K562 (cell line): ENCODE measurements at regions not wholly inside any gene's neighbourhood (a gene's known extent, or its start where the extent isn't known, plus 50 kb on each side); places are given as distances from the start of the nearest gene placed in this dataset.
"Not testable (repeated sequence)": the region's sequence is repeated elsewhere in the genome, so short reads cannot be mapped to it uniquely, and the experiment has no call there.

Experiments
- ATAC-seq: fragments of 200-7000 bp; cut with Tn5 transposase; 3 replicates; pipeline ENCODE4 v1.9.1; 2020; ENCODE audit warnings: moderate library complexity
- BruUV-seq: library from RNA; stranded (reverse); fragments of 400-500 nt; replicated peaks from 2 replicates; lab custom pipeline; 2021; lab: Mats Ljungman, UMichigan
- CTCF ChIA-PET: fragments of 300-600 bp; formaldehyde crosslinking; extraction: SDS; loops from one replicate; lab custom pipeline; 2021; ENCODE audit warnings: low intra/inter-chr PET ratio; lab: Yijun Ruan, JAX
- POLR2A ChIA-PET: fragments of 300-600, 350-650 bp; sonication (Branson Sonifier 250); formaldehyde crosslinking; extraction: SDS; loops from one replicate; lab custom pipeline; 2021; ENCODE audit warnings: antibody characterized with exemption, inconsistent platforms; lab: Yijun Ruan, JAX
- DNase-seq, 4 experiments: peaks; one replicate each; pipeline versions ENCODE4 v3.0.0 to v3.0.0-alpha.2; 2011 to 2018; ENCODE audit warnings: low spot score in 3 of 4, mixed read lengths in 3 of 4; ENCODE audit errors: extremely low read depth in 1 of 4
- FAIRE-seq: peaks from 2 replicates; lab custom pipeline; 2011; peaks lifted over from hg19 to GRCh38; lab: Jason Lieb, UNC
- H2AFZ ChIP-seq: 2 replicates; pipeline ENCODE4 v1.6.0; 2011; ENCODE audit warnings: low read depth, low read length, control low read depth, inconsistent platforms
- H3K27ac ChIP-seq: fragments of 200-600 bp; 3 replicates; pipeline ENCODE4 v1.8.0; 2011; ENCODE audit warnings: low read depth, mild to moderate bottlenecking, control low read depth, inconsistent platforms, low read length, moderate library complexity, mixed read lengths; ENCODE audit errors: extremely low read depth
- H3K27me3 ChIP-seq, 2 experiments: fragments of 300-600 bp in 1 of 2; 2 replicates in 1 of 2; 3 replicates in 1 of 2; pipeline versions ENCODE4 v1.6.0 to v1.8.0; 2011; ENCODE audit warnings: inconsistent platforms in 2 of 2, low read length in 2 of 2, mild to moderate bottlenecking in 1 of 2, mixed read lengths in 1 of 2, moderate library complexity in 1 of 2; ENCODE audit not compliant: control insufficient read depth in 2 of 2, insufficient read depth in 2 of 2
- H3K36me3 ChIP-seq: fragments of 300-600 bp; 3 replicates; pipeline ENCODE4 v1.8.0; 2011; ENCODE audit warnings: mild to moderate bottlenecking, low read length, inconsistent platforms; ENCODE audit not compliant: control insufficient read depth, insufficient read depth
- H3K4me1 ChIP-seq, 2 experiments: fragments of 200-600 bp in 1 of 2; replicated peaks in 1 of 2; 2 replicates in 1 of 2; 3 replicates in 1 of 2; pipeline versions ENCODE4 v1.5.1 to v1.8.0; 2011; ENCODE audit warnings: inconsistent platforms in 2 of 2, low read length in 2 of 2, mild to moderate bottlenecking in 1 of 2, mixed read lengths in 1 of 2, moderate library complexity in 1 of 2; ENCODE audit not compliant: control insufficient read depth in 2 of 2, insufficient read depth in 2 of 2
- H3K4me2 ChIP-seq: 2 replicates; pipeline ENCODE4 v1.6.1; 2011; ENCODE audit warnings: low read length, control low read depth, inconsistent platforms, mixed read lengths; ENCODE audit not compliant: insufficient read depth
- H3K4me3 ChIP-seq: fragments of 200-600 bp; sonication (generic), shearing (Covaris generic); 2 replicates; pipeline ENCODE4 v1.5.1; 2016; ENCODE audit warnings: control low read depth, inconsistent platforms
- H3K79me2 ChIP-seq: fragments of 200-600 bp; 3 replicates; pipeline ENCODE4 v1.8.0; 2011; ENCODE audit warnings: low read length, inconsistent platforms; ENCODE audit not compliant: control insufficient read depth, insufficient read depth
- H3K9ac ChIP-seq, 2 experiments: 2 replicates each; pipeline versions ENCODE4 v1.6.0 to v1.6.1; 2011; ENCODE audit warnings: low read depth in 2 of 2, low read length in 2 of 2, control low read depth in 1 of 2, inconsistent platforms in 1 of 2, mild to moderate bottlenecking in 1 of 2, mixed read lengths in 1 of 2; ENCODE audit not compliant: insufficient read depth in 1 of 2
- H3K9me1 ChIP-seq: one replicate; pipeline ENCODE4 v1.6.0; 2011; ENCODE audit warnings: inconsistent platforms, mild to moderate bottlenecking, low read length, moderate library complexity; ENCODE audit not compliant: control insufficient read depth, insufficient read depth
- H3K9me3 ChIP-seq: replicated peaks from 2 replicates; pipeline ENCODE4 v1.5.1; 2011; ENCODE audit warnings: low read depth, low read length, inconsistent platforms; ENCODE audit not compliant: control insufficient read depth, insufficient read depth
- H4K20me1 ChIP-seq: replicated peaks from 2 replicates; pipeline ENCODE4 v1.6.1; 2011; ENCODE audit warnings: low read length, inconsistent platforms, mixed read lengths; ENCODE audit not compliant: control insufficient read depth, insufficient read depth
- ARID2 ChIP-seq: fragments of 450-650 bp; IDR thresholded peaks from 2 replicates; pipeline ENCODE4 v1.6.1; 2017; ENCODE audit warnings: antibody characterized with exemption, mild to moderate bottlenecking
- E2F8 ChIP-seq: fragments of 450-650 bp; IDR thresholded peaks from 2 replicates; pipeline ENCODE4 v1.7.1; 2018; ENCODE audit warnings: mild to moderate bottlenecking, low read depth; ENCODE audit not compliant: partially characterized antibody
- ZNF133 ChIP-seq: fragments of 250-450 bp; sonication (Bioruptor Pico); IDR thresholded peaks from 2 replicates; pipeline ENCODE4 v1.4.0; 2020; ENCODE audit warnings: mild to moderate bottlenecking
- in situ Hi-C: fragments of 300-500 bp; cut with MboI; formaldehyde crosslinking; loops from 4 replicates; pipeline ENCODE4 v1.15.0; 2018; ENCODE audit warnings: inconsistent platforms, mixed read lengths
- intact Hi-C: fragments of 100-400 bp; cut with micrococcal nuclease; formaldehyde crosslinking; loops from 2 replicates; pipeline ENCODE4 v1.14.2; 2022

GRCh38 chr4:92251711-92252110, 52.1 kb upstream of the GRID2 start (continued):
- TF ChIP-seq E2F8, result no peak
- no peak for TF ChIP-seq ZNF133 (CRISPR knock-in tag)
- no peak for TF ChIP-seq ARID2

- H3K9me1 ChIP-seq, H3K9ac ChIP-seq, CTCF ChIA-PET, H4K20me1 ChIP-seq, H3K27ac ChIP-seq, H3K9me3 ChIP-seq, H3K79me2 ChIP-seq, in situ Hi-C loops, FAIRE-seq, H3K36me3 ChIP-seq, H3K4me2 ChIP-seq, BruUV-seq, POLR2A ChIA-PET, ATAC-seq, DNase-seq, intact Hi-C loops, H2AFZ ChIP-seq, H3K4me3 ChIP-seq, H3K4me1 ChIP-seq, H3K27me3 ChIP-seq: not testable (repeated sequence)
Measured at GRCh38 chr4:92252358-92252757, 51.4 kb upstream of the GRID2 start.
